ENCODE measurements at regions not wholly inside any gene's neighbourhood (a gene's known extent, or its start where the extent isn't known, plus 50 kb on each side); places are given as distances from the start of the nearest gene placed in this dataset.

DNA sequence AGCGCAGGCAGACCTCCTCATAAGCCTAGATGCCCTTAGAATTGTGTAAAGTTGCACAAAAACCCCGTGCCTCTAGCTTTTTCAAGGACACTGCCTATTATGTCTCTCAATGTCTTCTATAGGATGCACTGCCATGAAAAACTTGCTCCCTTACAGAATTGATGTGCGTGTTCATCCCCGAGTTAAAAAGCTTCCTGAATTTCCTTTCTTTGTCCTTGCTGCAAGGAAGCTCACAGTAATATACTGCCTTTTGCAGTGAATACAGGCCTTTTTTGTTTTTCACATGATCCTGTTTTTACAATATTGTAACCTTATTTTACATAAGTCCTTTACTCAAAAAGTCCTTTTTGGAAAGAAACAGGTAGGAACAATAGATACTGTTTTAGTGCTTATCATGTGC, 193.0 kb downstream of the TTLL7 start:
- H3K4me3 ChIP-seq = no peak overlapping the region
- TF ChIP-seq POLR2A (IDR thresholded peaks at IDR 0.05) = no peak
- TF ChIP-seq, protein P1, sequence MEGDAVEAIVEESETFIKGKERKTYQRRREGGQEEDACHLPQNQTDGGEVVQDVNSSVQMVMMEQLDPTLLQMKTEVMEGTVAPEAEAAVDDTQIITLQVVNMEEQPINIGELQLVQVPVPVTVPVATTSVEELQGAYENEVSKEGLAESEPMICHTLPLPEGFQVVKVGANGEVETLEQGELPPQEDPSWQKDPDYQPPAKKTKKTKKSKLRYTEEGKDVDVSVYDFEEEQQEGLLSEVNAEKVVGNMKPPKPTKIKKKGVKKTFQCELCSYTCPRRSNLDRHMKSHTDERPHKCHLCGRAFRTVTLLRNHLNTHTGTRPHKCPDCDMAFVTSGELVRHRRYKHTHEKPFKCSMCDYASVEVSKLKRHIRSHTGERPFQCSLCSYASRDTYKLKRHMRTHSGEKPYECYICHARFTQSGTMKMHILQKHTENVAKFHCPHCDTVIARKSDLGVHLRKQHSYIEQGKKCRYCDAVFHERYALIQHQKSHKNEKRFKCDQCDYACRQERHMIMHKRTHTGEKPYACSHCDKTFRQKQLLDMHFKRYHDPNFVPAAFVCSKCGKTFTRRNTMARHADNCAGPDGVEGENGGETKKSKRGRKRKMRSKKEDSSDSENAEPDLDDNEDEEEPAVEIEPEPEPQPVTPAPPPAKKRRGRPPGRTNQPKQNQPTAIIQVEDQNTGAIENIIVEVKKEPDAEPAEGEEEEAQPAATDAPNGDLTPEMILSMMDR (IDR thresholded peaks at IDR 0.05 in 4 of 5, conservative IDR thresholded peaks at IDR 0.05 in 1 of 5) = no peak
- no peaks in the 10 kb centered on the region for H3K36me3 ChIP-seq
- no peaks in the 10 kb centered on the region for H3K9me3 ChIP-seq
- in situ Hi-C loops (cut with MboI; ENCODE audit: low sequenced_read_pairs in 4 of 4) (no loop called here), intact Hi-C loops (cut with DNase I; ENCODE audit: low total_unique reads) (no loop called here)
- DNase-seq (no peak), ATAC-seq (no peak)
- no peaks in the 10 kb centered on the region for H3K27me3 ChIP-seq
- H3K4me1 ChIP-seq = no peaks in the 10 kb centered on the region
- no peak overlapping the region for H3K27ac ChIP-seq

DNA sequence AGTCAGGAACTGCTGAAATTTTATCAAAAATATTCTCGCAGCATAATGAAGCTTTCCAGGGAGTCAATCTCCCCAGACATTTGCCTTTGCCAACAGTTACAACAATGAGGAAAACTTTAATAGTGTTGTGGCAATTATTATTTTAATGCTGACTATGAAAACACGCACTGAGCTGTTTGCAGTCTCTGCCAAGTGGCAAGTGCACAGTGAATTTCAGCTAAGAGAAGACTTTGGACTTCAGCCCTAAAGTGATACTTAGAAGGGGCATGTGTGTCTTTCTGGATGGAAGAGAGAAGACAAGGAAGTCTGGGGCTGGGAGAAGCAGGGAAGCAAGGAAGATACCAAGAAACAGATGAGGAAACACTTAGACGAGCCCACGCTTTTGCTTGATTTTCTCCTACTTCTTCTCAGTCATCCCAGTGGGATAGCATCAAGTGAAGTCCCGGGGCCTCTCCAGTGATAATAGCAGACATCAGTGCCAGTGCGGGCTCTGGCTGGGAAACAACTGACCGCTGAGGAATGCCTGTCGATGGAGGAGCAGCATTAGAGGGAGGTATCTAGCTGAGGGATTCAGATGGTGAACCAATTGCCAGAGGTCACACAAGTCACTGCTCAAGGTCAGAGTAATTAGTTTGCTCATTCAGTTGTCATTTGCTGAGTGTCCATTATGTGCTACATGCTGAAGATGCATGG, 196.3 kb downstream of the TTLL7 start:
- in situ Hi-C loops (cut with MboI; ENCODE audit: low sequenced_read_pairs in 4 of 4) (no loop called here), intact Hi-C loops (cut with DNase I; ENCODE audit: low total_unique reads) (no loop called here)
- Histone ChIP-seq H3K27ac (no peak overlapping the region), H3K4me1 (no peaks in the 10 kb centered on the region), H3K27me3 (no peaks in the 10 kb centered on the region), H3K36me3 (no peaks in the 10 kb centered on the region), H3K4me3 (no peak overlapping the region), H3K9me3 (no peaks in the 10 kb centered on the region)
- DNase-seq = no peak
- TF ChIP-seq, protein P1 (IDR thresholded peaks at IDR 0.05 in 4 of 5, conservative IDR thresholded peaks at IDR 0.05 in 1 of 5) = no peak
- no peak for ATAC-seq

DNA sequence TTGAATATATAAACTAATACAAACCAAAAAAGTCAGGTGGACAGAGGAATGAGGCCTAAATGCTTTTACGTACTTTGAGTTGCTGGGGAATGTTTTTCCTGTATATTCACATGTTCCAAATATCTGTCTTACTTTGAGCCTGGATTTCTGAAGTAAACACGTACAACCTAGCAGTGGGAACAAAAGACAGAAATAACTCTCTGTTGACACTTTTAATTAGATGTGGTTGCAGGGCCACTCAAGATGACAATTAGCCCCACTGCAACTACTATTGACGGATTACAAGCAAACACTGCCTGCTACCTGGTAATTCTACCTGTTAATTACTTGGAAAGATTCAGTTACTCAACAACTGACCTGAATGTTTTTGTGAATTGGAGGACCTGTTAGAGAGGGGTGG, 196.9 kb downstream of the TTLL7 start:
- in situ Hi-C loops (cut with MboI; ENCODE audit: low sequenced_read_pairs in 4 of 4) = no loop called here
- intact Hi-C loops (cut with DNase I; ENCODE audit: low total_unique reads) = no loop called here
- no peaks in the 10 kb centered on the region for H3K27me3 ChIP-seq

DNA sequence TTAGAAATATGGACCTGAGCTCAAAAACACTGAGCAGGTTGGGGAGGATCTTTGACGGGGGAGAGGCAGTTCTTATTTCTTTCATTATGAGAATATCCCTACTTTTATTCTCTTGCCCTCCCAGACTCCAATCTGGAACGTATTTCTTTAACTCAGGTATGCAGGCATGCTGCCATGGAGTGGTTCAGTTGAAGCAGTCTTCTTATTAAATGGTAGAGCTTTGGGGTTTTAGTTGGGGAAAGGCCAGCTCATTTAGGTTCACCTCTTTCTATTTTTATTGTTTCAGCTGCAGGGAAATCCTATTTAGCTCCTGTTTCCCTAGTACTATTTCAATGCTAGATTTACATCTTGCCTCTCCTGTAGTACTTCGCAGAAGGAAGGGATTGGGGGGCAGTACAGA, 198.9 kb downstream of the TTLL7 start:
- in situ Hi-C loops (cut with MboI; ENCODE audit: low sequenced_read_pairs in 4 of 4) = no loop called here
- no peaks in the 10 kb centered on the region for H3K27me3 ChIP-seq
- no peak for ATAC-seq
- H3K9me3 ChIP-seq = no peaks in the 10 kb centered on the region
- no peaks in the 10 kb centered on the region for H3K4me1 ChIP-seq
- TF ChIP-seq, protein P1 (IDR thresholded peaks at IDR 0.05 in 4 of 5, conservative IDR thresholded peaks at IDR 0.05 in 1 of 5) = no peak
- no peak for TF ChIP-seq POLR2A (IDR thresholded peaks at IDR 0.05)
- intact Hi-C loops (cut with DNase I; ENCODE audit: low total_unique reads) = no loop called here
- no peaks in the 10 kb centered on the region for H3K36me3 ChIP-seq
- no peak overlapping the region for H3K27ac ChIP-seq
- DNase-seq = no peak
- H3K4me3 ChIP-seq = no peak overlapping the region

More for the DNA sequence above, 196.9 kb downstream of the TTLL7 start:
- Histone ChIP-seq H3K27ac (no peak overlapping the region), H3K4me3 (no peak overlapping the region), H3K4me1 (no peaks in the 10 kb centered on the region), H3K36me3 (no peaks in the 10 kb centered on the region), H3K9me3 (no peaks in the 10 kb centered on the region)
- ATAC-seq (no peak), DNase-seq (no peak)
- TF ChIP-seq POLR2A (IDR thresholded peaks at IDR 0.05) = no peak
- TF ChIP-seq, protein P1 (IDR thresholded peaks at IDR 0.05 in 4 of 5, conservative IDR thresholded peaks at IDR 0.05 in 1 of 5) = no peak

DNA sequence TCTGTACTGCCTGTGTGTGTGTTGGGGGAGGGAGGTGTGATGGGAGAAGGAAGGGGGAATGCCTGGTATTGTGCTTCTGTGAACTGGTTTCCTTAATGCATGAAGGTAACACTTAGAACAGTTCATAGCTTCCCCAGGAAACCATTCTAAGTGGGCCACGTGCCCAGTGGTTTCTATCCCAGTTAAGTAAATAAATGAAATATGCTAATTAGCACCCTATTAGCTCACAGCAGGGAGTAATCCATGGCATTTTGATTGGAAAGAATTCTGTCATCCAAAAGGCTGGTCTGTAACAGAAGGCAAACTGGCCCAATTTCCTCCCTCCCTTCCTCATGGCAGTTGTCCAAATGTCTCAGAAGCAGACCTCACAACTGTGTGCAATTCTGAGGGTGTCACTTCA, 199.3 kb downstream of the TTLL7 start:
- TF ChIP-seq, protein P1 (IDR thresholded peaks at IDR 0.05 in 4 of 5, conservative IDR thresholded peaks at IDR 0.05 in 1 of 5) = no peak
- no peak for TF ChIP-seq POLR2A (IDR thresholded peaks at IDR 0.05)
- H3K4me1 ChIP-seq = no peaks in the 10 kb centered on the region
- no peak overlapping the region for H3K27ac ChIP-seq
- H3K9me3 ChIP-seq = no peaks in the 10 kb centered on the region
- H3K4me3 ChIP-seq = no peak overlapping the region
- no peaks in the 10 kb centered on the region for H3K36me3 ChIP-seq
- intact Hi-C loops (cut with DNase I; ENCODE audit: low total_unique reads) = no loop called here
- no peak for ATAC-seq
- DNase-seq = no peak
- H3K27me3 ChIP-seq = no peaks in the 10 kb centered on the region
- in situ Hi-C loops (cut with MboI; ENCODE audit: low sequenced_read_pairs in 4 of 4) = no loop called here

Data from gastrocnemius medialis (tissue), 4 donors.